ENCODE measurements at regions not wholly inside any gene's neighbourhood (a gene's known extent, or its start where the extent isn't known, plus 50 kb on each side); places are given as distances from the start of the nearest gene placed in this dataset.
"Not testable (repeated sequence)": the region's sequence is repeated elsewhere in the genome, so short reads cannot be mapped to it uniquely, and the experiment has no call there.

- no peak for DNase-seq (ENCODE audit: low read depth in 2 of 2)
Measured at GRCh38 chr4:81723927-81724587, 252.3 kb upstream of the RASGEF1B start.

- no peak for DNase-seq (ENCODE audit: low read depth in 2 of 2)
Measured at GRCh38 chr4:81723019-81723884, 251.5 kb upstream of the RASGEF1B start.

GRCh38 chr4:81722290-81722851 is 250.7 kb upstream of the RASGEF1B start:
- DNase-seq (ENCODE audit: low read depth in 2 of 2): no peak

- DNase-seq (ENCODE audit: low read depth in 2 of 2): no peak
Measured at GRCh38 chr4:81715757-81716156, 244.1 kb upstream of the RASGEF1B start.

GRCh38 chr4:81715357-81715756 is 243.7 kb upstream of the RASGEF1B start:
- not testable (repeated sequence) for DNase-seq (ENCODE audit: low read depth in 2 of 2)

GRCh38 chr4:81714291-81714690 is 242.6 kb upstream of the RASGEF1B start:
- no peak for DNase-seq (ENCODE audit: low read depth in 2 of 2)

GRCh38 chr4:81712714-81713113 is 241.0 kb upstream of the RASGEF1B start:
- no peak for DNase-seq (ENCODE audit: low read depth in 2 of 2)

- no peak for DNase-seq (ENCODE audit: low read depth in 2 of 2)
Measured at GRCh38 chr4:81704461-81704860, 232.8 kb upstream of the RASGEF1B start.

- no peak for DNase-seq (ENCODE audit: low read depth in 2 of 2)
Measured at GRCh38 chr4:81700189-81700588, 228.5 kb upstream of the RASGEF1B start.

- no peak for DNase-seq (ENCODE audit: low read depth in 2 of 2)
Measured at GRCh38 chr4:81698538-81699296, 227.0 kb upstream of the RASGEF1B start.

GRCh38 chr4:81694176-81694913 is 222.6 kb upstream of the RASGEF1B start:
- no peak for DNase-seq (ENCODE audit: low read depth in 2 of 2)

GRCh38 chr4:81690871-81691270 is 219.2 kb upstream of the RASGEF1B start:
- no peak for DNase-seq (ENCODE audit: low read depth in 2 of 2)

GRCh38 chr4:81688085-81688484 is 216.4 kb upstream of the RASGEF1B start:
- no peak for DNase-seq (ENCODE audit: low read depth in 2 of 2)

GRCh38 chr4:81687471-81687870 is 215.8 kb upstream of the RASGEF1B start:
- DNase-seq (ENCODE audit: low read depth in 2 of 2): no peak

GRCh38 chr4:81685104-81685503 is 213.4 kb upstream of the RASGEF1B start:
- no peak for DNase-seq (ENCODE audit: low read depth in 2 of 2)

GRCh38 chr4:81684352-81684751 is 212.6 kb upstream of the RASGEF1B start:
- DNase-seq (ENCODE audit: low read depth in 2 of 2): no peak

GRCh38 chr4:81682492-81682891 is 210.8 kb upstream of the RASGEF1B start:
- DNase-seq (ENCODE audit: low read depth in 2 of 2): no peak

GRCh38 chr4:81679315-81679714 is 207.6 kb upstream of the RASGEF1B start:
- DNase-seq (ENCODE audit: low read depth in 2 of 2): no peak

GRCh38 chr4:81678801-81679200 is 207.1 kb upstream of the RASGEF1B start:
- DNase-seq (ENCODE audit: low read depth in 2 of 2): no peak

GRCh38 chr4:81676537-81676936 is 204.8 kb upstream of the RASGEF1B start:
- no peak for DNase-seq (ENCODE audit: low read depth in 2 of 2)

- no peak for DNase-seq (ENCODE audit: low read depth in 2 of 2)
Measured at GRCh38 chr4:81675791-81676393, 204.2 kb upstream of the RASGEF1B start.

Data from stimulated activated CD8-positive, alpha-beta memory T cell treated with anti-CD3 and anti-CD28 coated beads, Interleukin-7, amount 100 ng/mL, for 4 hours (primary cell).